ENCODE measurements at regions not wholly inside any gene's neighbourhood (a gene's known extent, or its start where the extent isn't known, plus 50 kb on each side); places are given as distances from the start of the nearest gene placed in this dataset.

DNA sequence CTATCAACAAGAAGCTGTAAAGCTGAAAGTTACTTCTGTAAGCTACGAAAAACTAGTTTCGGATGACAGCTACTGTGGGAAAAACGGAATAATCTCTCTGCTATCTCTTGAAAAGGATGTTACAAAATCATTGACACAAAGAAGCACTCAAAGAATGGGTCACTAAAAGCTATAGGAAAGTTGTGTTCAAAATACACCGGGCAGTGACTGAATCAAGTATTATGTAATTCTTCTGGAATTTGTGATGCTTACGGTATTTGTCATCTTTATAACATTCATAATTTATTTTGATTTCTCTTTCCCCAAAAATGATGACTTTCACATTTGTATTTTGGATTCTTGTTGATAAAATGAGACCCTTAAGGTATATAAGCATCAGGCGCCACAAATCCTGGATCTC is 112.1 kb upstream of the KLF6 start:
- ChIA-PET POLR2A (no interaction called here), CTCF (no interaction called here)
- H3K36me3 ChIP-seq (ENCODE audit: control insufficient read depth, insufficient read depth, low read length), result no peaks in the 10 kb centered on the region
- no peak for DNase-seq (ENCODE audit: low read depth)
- H3K4me3 ChIP-seq (ENCODE audit: low read depth, low read length), result no peak overlapping the region
- no peaks in the 10 kb centered on the region for H3K27me3 ChIP-seq (ENCODE audit: control insufficient read depth, insufficient read depth, low read length)
- TF ChIP-seq, protein P1, sequence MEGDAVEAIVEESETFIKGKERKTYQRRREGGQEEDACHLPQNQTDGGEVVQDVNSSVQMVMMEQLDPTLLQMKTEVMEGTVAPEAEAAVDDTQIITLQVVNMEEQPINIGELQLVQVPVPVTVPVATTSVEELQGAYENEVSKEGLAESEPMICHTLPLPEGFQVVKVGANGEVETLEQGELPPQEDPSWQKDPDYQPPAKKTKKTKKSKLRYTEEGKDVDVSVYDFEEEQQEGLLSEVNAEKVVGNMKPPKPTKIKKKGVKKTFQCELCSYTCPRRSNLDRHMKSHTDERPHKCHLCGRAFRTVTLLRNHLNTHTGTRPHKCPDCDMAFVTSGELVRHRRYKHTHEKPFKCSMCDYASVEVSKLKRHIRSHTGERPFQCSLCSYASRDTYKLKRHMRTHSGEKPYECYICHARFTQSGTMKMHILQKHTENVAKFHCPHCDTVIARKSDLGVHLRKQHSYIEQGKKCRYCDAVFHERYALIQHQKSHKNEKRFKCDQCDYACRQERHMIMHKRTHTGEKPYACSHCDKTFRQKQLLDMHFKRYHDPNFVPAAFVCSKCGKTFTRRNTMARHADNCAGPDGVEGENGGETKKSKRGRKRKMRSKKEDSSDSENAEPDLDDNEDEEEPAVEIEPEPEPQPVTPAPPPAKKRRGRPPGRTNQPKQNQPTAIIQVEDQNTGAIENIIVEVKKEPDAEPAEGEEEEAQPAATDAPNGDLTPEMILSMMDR (IDR thresholded peaks at IDR 0.05; ENCODE audit: insufficient read depth, low read depth, low read length), result no peak

DNA sequence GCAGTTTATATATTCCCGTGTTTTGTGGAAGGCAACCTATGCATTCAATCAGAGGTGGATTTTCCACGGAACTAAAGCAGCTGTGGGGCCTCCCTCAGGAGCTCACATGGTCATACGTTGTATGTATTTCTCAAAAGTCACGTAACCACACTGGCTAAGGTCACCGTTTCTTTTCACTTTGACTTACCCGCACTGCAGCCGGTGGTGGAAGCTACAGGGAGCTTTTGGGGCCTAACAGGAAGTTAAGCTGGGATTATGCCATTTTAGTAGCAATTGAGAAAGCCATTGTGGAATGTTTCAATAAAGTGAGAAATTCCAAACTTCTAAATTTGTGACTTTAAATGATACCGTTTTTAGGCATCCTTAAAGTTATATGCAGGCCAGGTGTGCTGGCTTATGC is 111.2 kb upstream of the KLF6 start:
- TF ChIP-seq, protein P1 (IDR thresholded peaks at IDR 0.05; ENCODE audit: insufficient read depth, low read depth, low read length), result no peak
- POLR2A ChIA-PET, result no interaction called here

DNA sequence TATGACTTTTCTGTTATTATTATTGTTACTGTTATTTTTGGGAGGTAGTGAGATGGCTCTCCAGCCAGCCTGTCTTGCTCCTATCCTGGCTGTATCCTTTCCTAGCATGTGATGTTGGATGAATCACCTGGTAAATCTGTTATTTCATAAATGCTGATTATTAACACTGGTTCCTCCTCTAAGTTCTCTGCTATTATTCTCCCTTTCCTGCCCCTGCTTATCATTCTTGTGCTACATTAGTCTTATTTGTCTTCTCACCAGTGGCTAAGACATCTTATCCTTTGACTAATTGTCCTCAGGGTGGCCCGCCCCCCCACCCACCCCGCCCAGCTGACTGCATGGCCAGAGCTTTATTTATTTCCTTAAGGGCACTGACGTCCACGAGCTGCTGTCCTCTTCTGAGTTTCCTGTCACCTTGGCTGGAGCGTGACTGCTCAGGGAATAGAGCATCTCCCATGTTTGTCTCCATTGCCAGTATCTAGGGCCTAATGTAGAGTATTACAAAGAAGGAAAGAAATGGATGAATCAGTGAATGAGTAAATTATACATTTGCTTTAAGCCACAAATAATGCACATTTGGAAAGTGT is 110.1 kb upstream of the KLF6 start:
- ChIA-PET POLR2A (no interaction called here), CTCF (no interaction called here)
- Histone ChIP-seq H3K27me3 (ENCODE audit: control insufficient read depth, insufficient read depth, low read length) (no peaks in the 10 kb centered on the region), H3K36me3 (ENCODE audit: control insufficient read depth, insufficient read depth, low read length) (no peaks in the 10 kb centered on the region), H3K4me3 (ENCODE audit: low read depth, low read length) (no peak overlapping the region)
- DNase-seq (ENCODE audit: low read depth), result no peak
- TF ChIP-seq, protein P1 (IDR thresholded peaks at IDR 0.05; ENCODE audit: insufficient read depth, low read depth, low read length), result no peak

More for the DNA sequence above, 111.2 kb upstream of the KLF6 start:
- H3K27me3 ChIP-seq (ENCODE audit: control insufficient read depth, insufficient read depth, low read length), result no peaks in the 10 kb centered on the region
- H3K36me3 ChIP-seq (ENCODE audit: control insufficient read depth, insufficient read depth, low read length), result no peaks in the 10 kb centered on the region
- DNase-seq (ENCODE audit: low read depth), result no peak
- CTCF ChIA-PET, result no interaction called here
- H3K4me3 ChIP-seq (ENCODE audit: low read depth, low read length), result no peak overlapping the region

DNA sequence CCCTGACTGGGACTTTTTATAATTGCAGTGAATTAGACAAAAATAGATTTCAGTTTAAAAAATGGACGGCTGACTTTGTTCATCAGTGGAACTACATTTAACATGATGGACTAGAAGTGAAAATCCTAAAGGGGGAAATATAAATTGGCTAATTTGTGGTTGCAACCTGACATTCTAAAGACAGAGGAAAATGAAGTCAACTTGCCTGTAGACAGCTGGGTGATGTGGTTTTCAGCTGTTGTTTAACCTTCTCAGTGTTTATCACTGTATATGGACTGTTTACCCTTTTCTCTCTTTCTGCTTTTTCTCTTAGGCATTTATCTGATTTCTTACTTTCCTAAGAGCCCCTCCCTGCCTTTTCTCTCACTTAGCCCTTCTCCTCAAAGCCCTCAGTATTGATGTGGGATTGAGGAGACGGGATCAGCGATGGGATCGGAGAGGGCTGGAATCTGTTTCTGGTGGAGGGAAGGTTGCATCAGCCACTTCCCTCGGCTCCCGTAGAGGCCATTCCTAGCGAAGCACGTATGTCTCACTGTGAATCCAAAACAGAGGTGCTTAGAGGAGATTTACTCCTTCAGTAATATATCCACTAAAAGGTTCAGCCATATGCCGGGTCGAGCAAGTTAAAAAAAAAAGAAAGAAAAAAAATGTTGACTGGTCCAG is 109.0 kb upstream of the KLF6 start:
- POLR2A ChIA-PET, result no interaction called here
- H3K27me3 ChIP-seq (ENCODE audit: control insufficient read depth, insufficient read depth, low read length), result no peaks in the 10 kb centered on the region
- no peak overlapping the region for H3K4me3 ChIP-seq (ENCODE audit: low read depth, low read length)
- TF ChIP-seq, protein P1 (IDR thresholded peaks at IDR 0.05; ENCODE audit: insufficient read depth, low read depth, low read length), result no peak
- H3K36me3 ChIP-seq (ENCODE audit: control insufficient read depth, insufficient read depth, low read length), result no peaks in the 10 kb centered on the region
- no peak for DNase-seq (ENCODE audit: low read depth)
- CTCF ChIA-PET, result no interaction called here

DNA sequence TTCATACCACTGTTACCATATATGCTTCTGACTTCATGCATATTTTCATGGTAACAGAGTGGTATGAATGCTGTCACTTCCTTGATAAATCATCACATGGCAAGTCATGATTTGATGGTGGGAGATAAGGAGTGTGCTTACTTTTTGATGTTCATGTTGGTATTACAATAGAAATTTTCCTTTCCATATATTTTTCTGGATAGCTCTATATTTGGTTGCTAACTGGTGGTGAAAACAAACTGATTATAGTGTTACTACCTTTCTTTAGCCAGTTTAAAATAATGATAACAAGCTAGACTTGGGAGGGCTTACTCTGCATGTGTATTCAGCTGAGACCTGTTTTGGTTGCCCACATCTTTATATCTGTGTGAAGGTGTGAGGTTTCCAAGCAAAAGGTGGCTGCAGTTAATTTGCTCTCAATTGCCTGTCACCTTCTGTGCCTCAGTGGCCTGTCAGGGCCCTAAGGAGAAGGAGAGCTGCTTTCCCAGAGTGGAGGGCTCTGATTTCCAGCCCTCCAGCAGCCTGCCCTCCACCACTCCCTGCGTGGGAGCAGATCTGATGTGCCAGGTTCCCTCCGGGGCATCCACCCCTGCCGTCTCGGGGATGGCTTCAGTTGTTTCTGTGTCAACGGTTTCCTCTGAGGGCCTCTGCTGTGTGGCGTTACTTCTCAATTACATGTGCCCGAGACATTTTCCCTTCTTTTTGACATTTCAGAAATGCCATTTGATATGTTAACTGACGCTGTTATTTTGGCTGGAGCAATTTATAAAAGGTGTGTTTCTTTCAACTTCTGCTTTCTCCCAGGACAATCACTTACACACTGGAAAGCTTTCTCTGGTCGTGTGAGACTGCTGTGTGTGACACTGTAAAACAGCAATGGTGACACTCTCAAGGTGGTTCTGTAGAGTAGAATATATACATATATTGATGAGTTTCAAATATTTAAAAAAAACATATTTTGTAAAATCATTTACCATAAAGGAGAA is 107.7 kb upstream of the KLF6 start:
- no peak for DNase-seq (ENCODE audit: low read depth)
- POLR2A ChIA-PET, result no interaction called here
- CTCF ChIA-PET, result no interaction called here
- Histone ChIP-seq H3K36me3 (ENCODE audit: control insufficient read depth, insufficient read depth, low read length) (no peaks in the 10 kb centered on the region), H3K27me3 (ENCODE audit: control insufficient read depth, insufficient read depth, low read length) (no peaks in the 10 kb centered on the region), H3K4me3 (ENCODE audit: low read depth, low read length) (no peak overlapping the region)
- TF ChIP-seq, protein P1 (IDR thresholded peaks at IDR 0.05; ENCODE audit: insufficient read depth, low read depth, low read length), result no peak
